PC-9 (cell line): ENCODE measurements at regions not wholly inside any gene's neighbourhood (a gene's known extent, or its start where the extent isn't known, plus 50 kb on each side); places are given as distances from the start of the nearest gene placed in this dataset.

Source experiments
- BruUV-seq: library from RNA; stranded (reverse); fragments of 400-500 nt; replicated peaks from 2 replicates; lab custom pipeline; 2021; lab: Mats Ljungman, UMichigan
- CTCF ChIA-PET: fragments of 300-600 bp; sonication (Branson Sonifier 250); formaldehyde crosslinking; loops from one replicate; lab custom pipeline; 2022; ENCODE audit warnings: antibody characterized with exemption; lab: Charles Lee
- POLR2A ChIA-PET: fragments of 300-600 bp; sonication (Branson Sonifier 250); formaldehyde crosslinking; loops from one replicate; lab custom pipeline; 2022; ENCODE audit warnings: antibody characterized with exemption; ENCODE audit not compliant: unreplicated experiment; lab: Charles Lee
- DNase-seq, 2 experiments: peaks; one replicate each; pipeline versions ENCODE4 v3.0.0 to v3.0.0-alpha.2; 2015 to 2022; ENCODE audit warnings: mixed read lengths in 1 of 2
- H2AFZ ChIP-seq: fragments of 200-600 bp; sonication (generic); 2 replicates; pipeline ENCODE4 v1.8.1; 2017; ENCODE audit warnings: antibody characterized with exemption
- H3F3A ChIP-seq: fragments of 200-600 bp; sonication (generic); 2 replicates; pipeline ENCODE4 v1.8.1; 2017; ENCODE audit warnings: antibody characterized with exemption, mild to moderate bottlenecking, low read depth; ENCODE audit not compliant: insufficient read depth
- H3K27ac ChIP-seq: fragments of 200-600 bp; sonication (generic); 2 replicates; pipeline ENCODE4 v1.6.1; 2016; ENCODE audit warnings: mixed run types
- H3K27me3 ChIP-seq: fragments of 200-600 bp; sonication (generic); 2 replicates; pipeline ENCODE4 v1.6.1; 2016; ENCODE audit warnings: low read depth, mixed run types; ENCODE audit not compliant: insufficient read depth
- H3K36me3 ChIP-seq: fragments of 200-600 bp; sonication (generic); 2 replicates; pipeline ENCODE4 v1.6.1; 2016; ENCODE audit warnings: low read depth, mixed run types
- H3K4me1 ChIP-seq: fragments of 200-600 bp; sonication (generic); replicated peaks from 2 replicates; pipeline ENCODE4 v1.6.1; 2016; ENCODE audit warnings: mixed run types; ENCODE audit not compliant: insufficient read depth
- H3K4me2 ChIP-seq: fragments of 200-600 bp; sonication (generic); 2 replicates; pipeline ENCODE4 v1.6.1; 2017; ENCODE audit warnings: mixed run types
- H3K4me3 ChIP-seq: fragments of 200-600 bp; sonication (generic); 2 replicates; pipeline ENCODE4 v1.6.1; 2016; ENCODE audit warnings: mixed run types
- H3K79me2 ChIP-seq: fragments of 200-600 bp; sonication (generic); 2 replicates; pipeline ENCODE4 v1.6.1; 2017; ENCODE audit warnings: low read depth, mixed run types
- H3K9me2 ChIP-seq: fragments of 200-600 bp; sonication (generic); 2 replicates; pipeline ENCODE4 v1.8.1; 2017; ENCODE audit warnings: mild to moderate bottlenecking; ENCODE audit not compliant: insufficient read depth
- H3K9me3 ChIP-seq: fragments of 200-600 bp; sonication (generic); 2 replicates; pipeline ENCODE4 v1.8.1; 2016; ENCODE audit warnings: low read depth; ENCODE audit not compliant: insufficient read depth
- H4K20me1 ChIP-seq: fragments of 200-600 bp; sonication (generic); 2 replicates; pipeline ENCODE4 v1.8.1; 2017; ENCODE audit not compliant: insufficient read depth
- CTCF ChIP-seq: fragments of 200-600 bp; sonication (generic); conservative IDR thresholded peaks from 2 replicates; pipeline ENCODE4 v1.6.1; 2017; ENCODE audit warnings: mixed run types, antibody characterized with exemption, mild to moderate bottlenecking, moderate library complexity
- EZH2 ChIP-seq: fragments of 200-600 bp; sonication (generic); IDR thresholded peaks from 2 replicates; pipeline ENCODE4 v1.8.0; 2017; ENCODE audit warnings: antibody characterized with exemption, low read depth
- intact Hi-C: fragments of 100-400 bp; cut with micrococcal nuclease; formaldehyde crosslinking; loops from one replicate; pipeline ENCODE4 v1.10.0; 2022; ENCODE audit not compliant: unreplicated experiment

- Histone ChIP-seq H3F3A (no peaks in the 10 kb centered on the region), H3K9me2 (0 out of 2 replicates have a peak, but pooled peaks cover 4% of the 10 kb centered on the region), H3K79me2 (no peaks in the 10 kb centered on the region), H2AFZ (no peak overlapping the region), H3K4me2 (no peak overlapping the region), H4K20me1 (no peaks in the 10 kb centered on the region), H3K27me3 (no peaks in the 10 kb centered on the region), H3K9me3 (no peaks in the 10 kb centered on the region), H3K27ac (no peak overlapping the region), H3K36me3 (no peaks in the 10 kb centered on the region), H3K4me3 (no peak overlapping the region), H3K4me1 (no peaks in the 10 kb centered on the region)
- TF ChIP-seq EZH2, result no peak
- TF ChIP-seq CTCF, result no peak
- intact Hi-C loops, result no loop called here
- no TSS peak for BruUV-seq
- POLR2A ChIA-PET, result no interaction called here
- CTCF ChIA-PET, result no interaction called here
- no peak for DNase-seq
Measured at GRCh38 chr5:27275345-27275744, 237.0 kb upstream of the CDH9 start.

- ChIA-PET POLR2A (no interaction called here), CTCF (no interaction called here)
- intact Hi-C loops, result no loop called here
- no peaks in the 10 kb centered on the region for H3K9me2 ChIP-seq
- no peaks in the 10 kb centered on the region for H3K36me3 ChIP-seq
- no peaks in the 10 kb centered on the region for H3K27me3 ChIP-seq
- BruUV-seq, result no TSS peak
- H2AFZ ChIP-seq, result no peak overlapping the region
- H4K20me1 ChIP-seq, result no peaks in the 10 kb centered on the region
- H3K9me3 ChIP-seq, result no peaks in the 10 kb centered on the region
- TF ChIP-seq EZH2 (no peak), CTCF (no peak)
- DNase-seq, result no peak
- H3K4me2 ChIP-seq, result no peak overlapping the region
- H3K27ac ChIP-seq, result no peak overlapping the region
- no peaks in the 10 kb centered on the region for H3K4me1 ChIP-seq
- H3K79me2 ChIP-seq, result no peaks in the 10 kb centered on the region
- no peak overlapping the region for H3K4me3 ChIP-seq
- H3F3A ChIP-seq, result no peaks in the 10 kb centered on the region
Measured at GRCh38 chr5:27269766-27270165, 231.4 kb upstream of the CDH9 start.

GRCh38 chr5:27267209-27267824 lies 228.9 kb upstream of the CDH9 start:
- no peaks in the 10 kb centered on the region for H3K79me2 ChIP-seq
- no peaks in the 10 kb centered on the region for H3K4me1 ChIP-seq
- H3K9me3 ChIP-seq, result no peaks in the 10 kb centered on the region
- no peak overlapping the region for H3K4me2 ChIP-seq
- no peaks in the 10 kb centered on the region for H4K20me1 ChIP-seq
- no peak overlapping the region for H3K27ac ChIP-seq
- ChIA-PET POLR2A (no interaction called here), CTCF (interaction anchor here (0.7 kb wide), 1 partner anchor 116 kb away, joined by 7 read pairs; no protein-coding TSS in a partner anchor)
- no peak for TF ChIP-seq CTCF
- TF ChIP-seq EZH2, result no peak
- no peaks in the 10 kb centered on the region for H3F3A ChIP-seq
- no peaks in the 10 kb centered on the region for H3K9me2 ChIP-seq
- 0 out of 2 replicates have a peak overlapping the region, but pooled peaks have one; percentile 11 for H2AFZ ChIP-seq
- H3K36me3 ChIP-seq, result no peaks in the 10 kb centered on the region
- DNase-seq, result no peak
- intact Hi-C loops, result no loop called here
- no peaks in the 10 kb centered on the region for H3K27me3 ChIP-seq
- BruUV-seq, result no TSS peak
- H3K4me3 ChIP-seq, result no peak overlapping the region
